NCI-H2107 treated with DMSO at 0.1 percent for 48 hours (cell line): ENCODE measurements at regions not wholly inside any gene's neighbourhood (a gene's known extent, or its start where the extent isn't known, plus 50 kb on each side); places are given as distances from the start of the nearest gene placed in this dataset.

ENCODE experiments used
- DNase-seq: peaks from one replicate; lab custom pipeline; 2025; ENCODE audit not compliant: unreplicated experiment; lab: John Stamatoyannopoulos, UW

DNA sequence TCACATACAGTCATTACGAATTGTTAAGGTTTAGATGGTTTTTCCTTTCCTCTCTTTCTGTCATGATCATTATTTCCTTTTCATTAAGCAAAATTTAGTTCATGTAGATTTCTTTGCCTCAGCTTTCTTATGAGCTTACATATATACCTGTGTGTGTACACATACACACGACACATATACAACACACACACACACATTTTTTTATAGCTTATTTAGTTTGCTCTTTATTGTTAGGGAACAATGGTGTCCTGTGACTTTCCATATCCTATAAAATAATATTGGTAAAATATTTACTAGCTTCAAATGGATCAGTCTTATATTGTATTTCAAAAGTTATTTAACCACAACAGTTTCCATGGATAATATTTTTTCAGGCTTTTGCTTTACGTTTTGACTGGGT, 840.7 kb downstream of the PCDH18 start:
- no peak for DNase-seq

DNA sequence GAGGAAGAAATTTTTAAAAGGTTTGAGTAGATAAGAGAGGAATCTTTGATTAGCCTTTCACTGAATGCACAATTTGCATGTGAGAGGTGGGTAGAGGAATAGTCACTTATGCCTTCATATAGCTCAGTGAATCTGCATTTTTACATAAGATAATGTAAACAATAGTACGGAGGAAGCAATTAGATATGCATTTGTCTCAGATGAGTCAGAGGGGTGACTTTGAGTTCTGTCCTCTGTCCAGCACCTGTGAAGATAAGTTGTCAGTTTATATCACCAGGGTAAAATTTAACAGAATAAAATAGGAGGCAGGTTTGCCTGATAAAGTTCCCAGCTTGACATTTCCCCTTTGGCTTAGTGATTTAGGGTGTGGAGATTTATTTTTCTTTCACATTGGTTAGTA, 841.9 kb downstream of the PCDH18 start:
- no peak for DNase-seq

DNA sequence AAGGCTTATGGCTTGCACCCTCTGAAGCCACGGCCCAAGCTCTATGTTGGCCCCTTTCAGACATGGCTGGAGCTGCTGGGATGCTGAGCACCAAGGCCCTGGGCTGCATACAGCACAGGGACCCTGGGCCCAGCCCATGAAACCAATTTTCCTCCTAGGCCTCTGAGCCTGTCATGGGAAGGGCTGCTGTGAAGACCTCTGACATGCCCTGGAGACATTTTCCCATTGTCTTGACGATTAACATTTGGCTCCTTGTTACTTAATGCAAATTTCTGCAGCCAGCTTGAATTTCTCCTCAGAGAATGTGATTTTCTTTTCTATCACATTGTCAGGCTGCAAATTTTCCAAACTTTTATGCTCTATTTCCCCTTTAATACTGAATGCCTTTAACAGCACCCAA, 844.7 kb downstream of the PCDH18 start:
- DNase-seq, result no peak

DNA sequence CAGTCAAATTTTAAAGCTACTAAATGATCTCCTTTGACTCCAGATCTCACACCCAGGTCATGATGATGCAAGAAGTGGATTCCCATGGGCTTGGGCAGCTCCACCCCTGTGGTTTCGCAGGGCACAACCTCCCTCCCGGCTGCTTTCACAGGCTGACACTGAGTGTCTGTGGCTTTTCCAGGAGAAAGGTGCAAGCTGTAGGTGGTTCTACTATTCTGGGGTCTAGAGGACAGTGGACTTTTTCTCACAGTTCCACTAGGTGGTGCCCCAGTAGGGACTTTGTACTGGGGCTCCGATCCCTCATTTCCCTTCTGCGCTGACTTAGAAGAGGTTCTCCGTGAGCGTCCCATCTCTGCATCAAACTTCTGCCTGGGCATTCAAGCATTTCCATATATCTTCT, 845.2 kb downstream of the PCDH18 start:
- DNase-seq, result no peak

DNA sequence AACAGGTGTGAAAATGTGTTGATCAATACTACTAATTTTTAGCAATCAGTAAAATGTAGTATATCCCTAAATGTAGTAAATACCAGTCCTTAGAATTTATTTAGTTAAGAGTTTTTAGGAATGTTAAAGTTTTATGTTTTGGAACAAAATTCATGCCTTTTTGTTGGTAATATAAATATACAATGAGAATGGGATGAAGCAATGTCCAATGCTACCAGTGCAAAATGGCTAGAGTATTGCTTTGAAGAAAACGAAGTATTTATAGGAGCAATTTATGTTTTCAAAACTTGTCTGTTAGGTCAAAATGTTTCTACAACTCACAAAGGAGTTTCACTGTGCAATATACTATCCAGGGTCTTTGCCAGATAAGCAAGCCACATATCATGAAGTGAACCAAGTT, 851.5 kb downstream of the PCDH18 start:
- no peak for DNase-seq

DNA sequence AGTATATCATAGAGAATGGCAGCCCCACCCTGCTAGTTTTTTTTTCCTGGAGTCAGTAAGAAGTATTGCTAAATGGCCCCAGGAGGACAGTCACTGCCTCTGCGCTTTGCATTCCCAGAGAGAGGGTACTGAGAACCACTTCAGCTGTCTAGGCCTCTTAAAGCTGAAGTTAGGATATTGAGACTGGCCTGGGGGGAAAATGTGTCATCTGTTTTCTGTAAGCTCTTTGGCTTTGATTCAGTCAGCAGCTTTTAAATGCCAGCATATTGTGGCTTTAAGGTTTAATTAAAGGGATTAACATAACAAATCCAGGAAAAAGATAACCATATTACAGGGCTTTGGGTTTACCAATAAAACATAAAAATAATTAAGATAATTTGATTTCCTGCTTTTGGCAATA, 852.0 kb downstream of the PCDH18 start:
- no peak for DNase-seq

DNA sequence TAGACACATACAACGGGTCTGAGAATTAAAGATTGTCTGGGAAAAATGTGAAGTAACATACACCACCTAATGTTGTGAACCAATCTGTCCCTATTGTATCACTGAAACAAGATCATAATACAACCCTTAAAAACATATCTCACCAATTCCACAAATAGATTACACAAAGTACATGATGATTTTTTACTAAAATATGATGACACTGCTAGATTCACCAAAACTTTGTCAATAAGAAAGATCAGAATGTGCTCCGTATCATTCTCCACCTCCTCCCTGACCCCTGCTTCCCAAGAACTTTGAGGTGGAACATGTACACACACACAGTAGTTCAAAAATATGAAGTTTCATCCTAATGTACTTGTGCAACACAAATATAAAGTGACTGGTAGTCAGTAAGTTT, 862.0 kb downstream of the PCDH18 start:
- no peak for DNase-seq

DNA sequence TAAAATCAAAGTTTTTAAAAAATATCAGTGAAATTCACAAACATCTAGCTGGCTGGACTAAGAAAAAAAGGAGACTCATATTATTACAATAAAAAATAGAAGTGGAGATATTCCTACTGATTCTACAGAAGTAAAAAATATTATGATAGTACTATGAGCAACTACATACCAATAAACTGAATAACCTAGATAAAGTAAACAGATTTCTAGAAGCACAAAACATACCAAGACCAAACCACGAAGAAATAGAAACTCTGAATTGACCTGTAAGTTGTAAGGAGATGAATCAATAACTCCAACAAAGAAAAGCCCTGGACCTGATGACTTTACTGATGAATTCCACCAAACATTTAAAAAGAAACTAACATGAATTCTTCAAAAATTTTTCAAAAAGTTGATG, 867.3 kb downstream of the PCDH18 start:
- no peak for DNase-seq

DNA sequence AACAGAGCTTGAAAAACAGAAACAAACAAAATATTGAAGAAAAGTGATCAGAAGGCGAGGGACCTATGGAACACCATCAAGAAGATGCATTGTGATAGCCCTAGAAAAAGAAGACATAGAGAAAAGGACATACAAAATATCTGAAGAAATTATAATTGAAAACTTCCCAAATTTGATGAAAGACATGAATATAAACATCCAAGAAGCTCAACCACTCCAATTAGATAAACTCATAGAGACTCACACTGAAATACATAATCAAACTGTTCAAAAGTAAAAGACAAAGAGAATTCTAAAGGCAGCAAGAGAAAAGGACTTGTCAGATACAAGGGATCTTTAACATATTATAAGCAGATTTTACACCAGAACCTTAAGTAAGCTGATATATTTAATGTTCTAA, 869.8 kb downstream of the PCDH18 start:
- no peak for DNase-seq

DNA sequence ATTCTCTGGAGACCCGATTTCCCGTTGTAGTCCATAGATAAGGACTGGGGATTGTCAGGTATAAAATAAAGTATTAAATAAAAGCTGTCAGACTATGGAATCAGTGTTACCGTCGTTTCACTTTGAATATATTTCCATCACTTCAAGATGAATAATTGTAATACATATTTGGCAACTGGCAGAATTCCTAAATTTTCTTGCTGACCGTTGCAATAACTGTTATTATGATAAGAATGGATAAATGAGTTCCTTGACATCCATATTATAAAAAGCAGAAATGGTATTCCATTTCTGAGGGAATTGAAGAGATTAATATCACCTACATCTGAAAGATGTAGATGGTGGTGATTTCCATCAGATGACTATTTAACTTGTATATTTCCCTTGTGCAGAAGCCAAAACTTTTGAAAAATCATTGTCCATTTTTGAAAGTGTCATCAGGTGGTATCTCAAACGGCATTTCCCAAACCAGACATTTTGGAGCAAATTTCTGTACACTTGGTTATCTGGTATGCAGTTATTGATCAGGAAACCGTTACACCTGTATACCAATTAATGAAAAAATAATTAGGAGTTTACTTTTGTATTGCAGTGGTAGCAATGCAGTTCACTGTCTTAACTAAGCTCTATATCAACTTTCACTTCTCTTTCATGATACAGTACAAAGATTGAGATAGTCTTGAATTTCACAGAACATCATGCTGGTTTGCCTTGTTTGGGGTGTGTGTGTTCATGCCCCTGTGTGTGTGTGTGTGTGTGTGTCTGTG, 878.5 kb downstream of the PCDH18 start:
- DNase-seq, result no peak

DNA sequence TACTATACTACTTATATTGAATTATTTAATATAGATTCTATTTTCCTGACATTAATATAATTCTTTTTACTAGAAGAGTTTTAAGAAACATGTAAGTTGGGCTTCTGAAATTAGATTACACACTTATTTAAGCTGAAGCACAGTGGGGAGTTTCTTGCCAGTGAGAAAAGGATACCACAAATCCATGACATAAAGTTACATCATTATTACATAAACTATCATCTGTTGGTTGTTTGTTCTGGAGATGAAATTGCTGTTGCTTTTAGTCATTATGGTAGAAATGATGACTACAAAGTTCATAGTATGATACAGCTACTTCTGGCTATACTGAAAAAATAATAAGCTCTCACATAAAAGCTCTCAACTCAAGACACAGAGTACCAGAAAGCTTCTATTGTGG, 880.4 kb downstream of the PCDH18 start:
- DNase-seq, result no peak

DNA sequence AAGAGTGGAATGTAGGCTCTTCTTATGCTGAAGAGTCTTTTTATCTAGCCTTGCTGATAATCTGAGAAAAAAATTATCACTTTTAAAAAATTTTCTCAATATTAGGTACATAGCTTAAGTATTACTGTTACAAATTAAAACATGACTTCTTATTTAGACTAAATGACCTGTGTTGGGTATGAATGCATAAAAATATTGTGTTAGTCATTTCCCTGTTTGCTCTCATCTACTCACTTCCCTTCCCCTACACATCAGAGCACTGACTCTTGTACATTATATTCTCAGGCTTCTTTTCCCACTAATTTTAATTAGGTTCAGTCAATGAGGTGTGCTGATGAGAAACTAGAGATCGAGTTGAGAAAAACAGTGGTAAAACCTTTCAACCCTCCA, 881.0 kb downstream of the PCDH18 start:
- no peak for DNase-seq

DNA sequence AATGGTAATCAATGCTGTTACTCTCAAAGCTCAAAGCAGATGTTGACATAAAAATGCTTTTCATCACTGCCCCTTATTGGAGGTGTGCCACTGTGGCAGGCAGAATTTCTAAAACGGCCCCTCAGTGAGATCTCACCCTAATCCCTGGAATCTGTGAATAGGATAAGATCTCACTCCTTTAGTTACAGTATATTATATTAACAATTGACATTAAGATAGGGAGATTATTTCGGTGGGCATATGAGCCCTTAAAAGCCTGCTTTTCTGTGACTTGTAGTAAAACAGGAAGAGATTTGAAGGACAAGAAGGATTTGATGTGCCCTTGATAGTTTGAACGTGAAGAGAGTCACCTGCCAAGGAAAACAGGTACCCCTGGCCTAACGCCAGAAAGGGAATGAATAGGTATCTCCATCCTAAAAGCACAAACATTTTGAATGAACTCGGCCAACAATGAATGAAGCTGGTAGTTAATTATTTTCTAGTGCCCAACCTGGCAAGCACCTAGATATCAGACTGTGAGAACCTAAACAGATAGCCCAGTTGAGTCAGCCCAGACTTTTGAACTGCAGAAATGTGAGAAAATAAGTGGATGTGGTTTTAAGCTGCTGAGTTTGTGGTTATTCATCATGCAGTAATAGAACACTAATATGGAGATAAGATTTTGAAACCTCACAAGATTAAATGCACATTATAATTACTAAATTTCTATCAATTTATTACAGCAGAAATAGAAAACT, 881.6 kb downstream of the PCDH18 start:
- DNase-seq, result peak; percentile 88

DNA sequence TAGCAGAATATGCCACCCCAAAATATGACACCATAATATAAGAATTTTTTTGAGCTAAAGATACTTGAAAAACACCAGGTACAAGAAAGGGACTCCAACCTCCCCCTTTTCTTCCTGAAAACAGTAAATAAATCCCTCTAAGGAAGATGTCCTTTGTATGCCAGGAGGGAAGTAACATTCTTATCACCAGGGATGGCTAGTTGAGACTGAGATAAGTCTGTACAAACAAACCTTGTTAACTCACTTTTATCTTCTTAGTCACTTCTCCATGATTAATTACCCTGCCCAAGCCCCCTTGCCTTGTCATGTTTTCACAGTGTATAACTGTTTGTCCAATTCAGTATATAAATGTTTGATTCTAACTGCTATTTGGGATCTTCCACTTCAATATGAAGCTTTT, 888.0 kb downstream of the PCDH18 start:
- no peak for DNase-seq

DNA sequence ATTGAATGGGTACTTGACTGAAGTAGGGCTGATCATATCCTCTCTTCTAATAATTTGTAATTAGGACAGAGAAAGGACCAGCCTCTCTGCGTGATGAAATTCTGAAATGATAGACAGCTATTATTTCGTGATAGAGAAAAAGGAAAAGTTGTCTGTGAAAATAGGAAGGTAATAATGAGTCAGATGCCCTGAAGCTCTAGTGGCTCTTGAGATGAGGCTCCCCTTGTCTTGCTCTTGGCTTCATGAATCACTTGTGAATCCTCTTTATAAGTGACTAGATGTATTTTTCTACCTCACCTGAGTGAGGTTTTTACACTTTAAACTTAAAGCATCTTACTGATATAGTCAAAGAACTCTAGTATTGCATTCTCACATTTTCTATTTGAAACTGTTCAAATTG, 888.9 kb downstream of the PCDH18 start:
- no peak for DNase-seq

DNA sequence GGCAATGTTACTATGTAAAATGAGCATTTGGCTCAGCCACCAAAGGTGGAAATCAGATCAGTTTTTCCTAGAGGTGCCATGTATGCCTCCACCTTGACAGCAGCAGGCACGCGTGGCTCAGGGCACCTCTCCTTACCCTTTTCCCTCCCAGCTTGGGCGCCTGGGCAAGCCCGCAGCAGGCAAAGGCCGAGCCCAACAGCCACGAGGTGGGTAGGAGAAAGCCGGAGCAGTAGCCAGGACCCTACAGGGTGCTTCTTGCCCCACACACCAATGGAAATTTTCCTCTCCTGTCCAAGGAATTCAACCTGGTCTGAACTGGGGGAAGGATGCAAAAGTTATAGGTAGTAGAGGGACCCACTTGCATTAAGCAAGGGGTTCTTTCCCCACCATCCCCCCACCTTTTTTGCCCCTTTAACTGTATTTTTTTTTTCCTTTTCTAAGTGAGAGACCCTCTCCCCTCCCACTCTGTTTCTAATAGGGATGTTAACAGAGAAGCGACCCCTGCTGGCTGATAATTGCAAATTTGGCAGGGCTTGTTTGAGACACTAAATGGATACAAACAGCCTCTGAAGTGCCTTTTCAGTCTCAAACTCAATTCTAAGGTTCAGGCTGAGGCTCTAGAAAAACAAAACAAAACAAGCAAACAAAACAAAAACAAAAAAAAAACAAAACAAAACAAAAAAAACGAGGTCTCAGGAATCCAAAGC, 895.1 kb downstream of the PCDH18 start:
- no peak for DNase-seq

DNA sequence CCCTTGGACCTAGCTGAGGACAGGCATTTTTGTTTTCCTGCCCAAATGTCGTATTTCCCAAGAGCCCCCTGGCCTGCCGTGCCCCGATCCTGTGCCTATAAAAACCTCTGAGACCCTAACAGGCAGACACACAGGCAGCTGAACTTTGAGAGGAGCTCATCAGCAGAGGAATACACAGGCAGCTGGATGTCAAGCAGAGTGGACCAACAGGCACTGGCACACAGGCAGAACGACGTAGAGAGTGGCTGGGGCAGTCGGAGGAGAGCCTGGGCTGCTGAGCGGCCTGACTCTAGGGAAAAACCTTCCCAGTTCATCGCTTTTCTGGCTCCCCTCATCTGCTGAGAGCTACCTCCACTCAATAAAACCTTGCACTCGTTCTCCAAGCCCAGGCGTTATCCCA, 896.1 kb downstream of the PCDH18 start:
- no peak for DNase-seq

DNA sequence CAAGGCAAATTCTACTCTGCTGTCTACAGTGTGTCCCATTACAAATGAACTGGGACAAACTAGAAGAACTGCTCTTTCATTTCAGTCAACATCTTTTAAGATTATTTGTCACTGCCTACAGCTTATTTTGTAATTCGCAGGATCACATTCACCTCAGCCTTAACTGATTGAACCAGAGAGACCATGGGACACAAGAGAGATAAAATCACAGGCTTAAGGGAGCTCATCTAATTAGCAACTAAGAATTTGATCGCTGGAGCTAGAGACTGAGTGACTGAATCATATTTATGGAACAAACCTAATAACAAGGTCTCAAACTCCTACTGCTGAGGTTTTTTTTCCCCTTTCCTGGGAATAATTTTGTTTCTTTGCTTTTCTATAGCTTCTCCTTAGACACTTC, 898.2 kb downstream of the PCDH18 start:
- DNase-seq, result no peak

DNA sequence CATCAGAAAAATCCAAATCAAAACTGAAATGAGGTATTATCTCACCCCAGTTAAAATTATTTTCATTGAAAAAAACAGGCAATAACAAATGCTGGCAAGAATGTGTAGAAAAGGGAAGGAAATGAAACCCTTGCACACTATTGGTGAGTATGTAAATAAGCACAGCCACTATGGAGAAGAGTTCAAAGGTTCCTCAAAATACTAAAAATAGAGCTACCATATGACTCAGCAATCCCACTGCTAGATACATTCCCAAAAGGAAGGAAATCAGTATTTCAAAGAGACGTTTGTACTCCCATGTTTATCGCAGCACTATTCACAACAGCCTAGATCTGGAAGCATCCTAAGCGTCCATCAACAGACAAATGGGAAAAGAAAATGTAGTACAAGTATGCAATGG, 932.4 kb downstream of the PCDH18 start:
- no peak for DNase-seq

DNA sequence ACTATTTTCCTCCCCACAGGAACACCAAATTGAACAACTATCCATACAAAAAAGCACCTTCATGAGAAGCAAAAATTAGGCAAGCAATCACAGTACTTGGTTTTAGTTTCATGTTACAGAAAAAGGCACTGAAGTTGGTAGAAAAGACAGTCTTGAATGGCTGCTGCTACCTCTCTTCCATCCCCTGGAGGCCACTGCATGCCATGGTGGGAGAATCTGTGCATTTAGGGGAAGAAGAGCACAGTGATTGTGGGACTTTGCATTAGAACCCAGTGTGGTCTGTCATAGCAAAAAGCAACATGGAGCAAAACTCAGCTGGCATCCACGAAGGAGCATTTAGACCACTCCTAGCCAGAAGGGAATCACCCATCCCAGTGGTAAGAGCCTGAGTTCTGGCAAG, 941.9 kb downstream of the PCDH18 start:
- DNase-seq, result no peak

DNA sequence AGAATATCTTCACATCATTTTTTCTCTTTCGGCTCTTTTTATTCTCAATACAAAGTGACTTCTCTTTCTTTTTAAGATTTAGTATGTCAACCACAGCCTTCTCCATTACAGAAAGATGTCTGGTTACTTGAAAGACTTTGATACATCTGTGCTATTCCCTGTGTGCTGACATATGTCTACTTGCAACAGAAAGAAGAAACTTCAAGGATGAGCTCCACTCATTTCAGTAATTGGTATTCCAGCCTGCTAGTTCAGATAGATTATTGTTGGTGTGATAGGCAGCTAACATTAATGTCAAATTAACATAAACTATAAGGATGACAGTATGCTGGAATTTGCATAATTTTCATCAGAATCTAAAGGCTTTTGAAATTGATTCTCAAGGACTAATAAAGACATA, 948.7 kb downstream of the PCDH18 start:
- DNase-seq, result no peak

DNA sequence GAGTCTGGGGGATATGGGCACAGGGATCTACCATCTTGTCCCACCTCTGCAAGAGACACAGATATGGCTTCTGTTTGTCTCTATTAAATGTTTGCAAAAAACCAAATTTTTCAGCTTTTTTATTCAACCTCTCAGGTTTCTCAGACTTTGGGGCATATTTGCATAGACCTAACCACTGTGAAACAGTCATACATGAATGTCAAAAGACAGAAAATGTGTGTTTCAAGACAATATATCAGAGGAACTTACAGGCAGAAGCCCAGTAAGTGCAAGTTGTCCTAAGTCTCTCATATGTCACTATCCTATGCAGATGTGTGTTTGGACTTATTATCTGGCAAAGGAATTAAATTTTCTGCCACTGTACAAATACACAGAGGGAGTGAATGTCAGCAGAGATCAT, 951.2 kb downstream of the PCDH18 start:
- no peak for DNase-seq
